C4-2B (cell line): ENCODE measurements at regions not wholly inside any gene's neighbourhood (a gene's known extent, or its start where the extent isn't known, plus 50 kb on each side); places are given as distances from the start of the nearest gene placed in this dataset.

ENCODE experiments used
- CTCF ChIP-seq: fragments of 450-650 bp; conservative IDR thresholded peaks from 2 replicates; pipeline ENCODE4 v1.5.1; 2017; ENCODE audit warnings: mild to moderate bottlenecking
- ZFX ChIP-seq: fragments of 450-650 bp; IDR thresholded peaks from 2 replicates; pipeline ENCODE4 v1.6.1; 2017

GRCh38 chr1:5721634-5722215 lies 270.5 kb downstream of the NPHP4 start:
- no peak for TF ChIP-seq CTCF
- TF ChIP-seq ZFX: no peak
